Adrenal gland (tissue), 5 donors: ENCODE measurements at regions not wholly inside any gene's neighbourhood (a gene's known extent, or its start where the extent isn't known, plus 50 kb on each side); places are given as distances from the start of the nearest gene placed in this dataset.

ENCODE experiments used
- POLR2A ChIP-seq, 2 donors: fragments of 450-650 bp; IDR thresholded peaks; one replicate each; pipeline ENCODE4 v1.6.1; 2017; ENCODE audit warnings: antibody characterized with exemption in 2 of 2, mild to moderate bottlenecking in 2 of 2, moderate library complexity in 1 of 2
- TF ChIP-seq, protein P1 (sequence below), 6 experiments: fragments of 450-650 bp in 4 of 6; fragments of 200-600 bp in 2 of 6; sonication (generic) in 1 of 6; IDR thresholded peaks; 1 replicate in 5 of 6; 2 replicates in 1 of 6; pipeline versions ENCODE4 v1.5.1 to v1.8.0; 2016 to 2021; ENCODE audit warnings: antibody characterized with exemption in 6 of 6, mild to moderate bottlenecking in 2 of 6, moderate library complexity in 1 of 6
- donor health status: DM: no; HTN: no; CAD: no.

DNA sequence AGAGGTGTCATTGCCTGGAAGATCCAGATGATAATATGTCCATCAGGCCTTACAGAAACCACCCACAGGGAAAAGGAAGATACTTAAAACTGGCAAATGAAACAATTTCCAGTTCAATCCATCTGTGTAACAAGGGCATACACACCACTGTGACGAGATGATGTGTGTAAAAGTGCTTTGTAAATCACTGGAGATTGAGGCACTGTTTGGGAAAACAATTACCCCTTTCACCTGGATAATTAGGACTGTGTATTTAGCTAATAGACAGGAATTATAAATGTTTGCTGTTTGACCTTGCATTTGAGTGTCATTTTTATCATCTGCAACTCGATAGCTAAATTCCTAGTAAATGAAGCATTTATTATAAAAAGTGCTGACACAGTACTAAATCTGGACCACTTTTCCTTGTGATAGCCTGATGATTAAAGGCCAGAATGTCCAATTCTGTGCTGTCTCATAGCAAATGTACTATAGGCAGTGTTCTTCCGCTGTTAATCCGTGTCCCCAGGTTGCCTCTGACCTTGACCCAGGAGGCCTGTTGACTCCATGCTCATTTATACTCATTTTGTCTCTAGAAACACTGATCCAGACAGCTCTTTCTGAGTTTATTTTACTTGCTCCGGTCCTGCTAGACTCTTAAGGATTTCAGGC lies 105.8 kb downstream of the LACC1 start:
- TF ChIP-seq, protein P1, sequence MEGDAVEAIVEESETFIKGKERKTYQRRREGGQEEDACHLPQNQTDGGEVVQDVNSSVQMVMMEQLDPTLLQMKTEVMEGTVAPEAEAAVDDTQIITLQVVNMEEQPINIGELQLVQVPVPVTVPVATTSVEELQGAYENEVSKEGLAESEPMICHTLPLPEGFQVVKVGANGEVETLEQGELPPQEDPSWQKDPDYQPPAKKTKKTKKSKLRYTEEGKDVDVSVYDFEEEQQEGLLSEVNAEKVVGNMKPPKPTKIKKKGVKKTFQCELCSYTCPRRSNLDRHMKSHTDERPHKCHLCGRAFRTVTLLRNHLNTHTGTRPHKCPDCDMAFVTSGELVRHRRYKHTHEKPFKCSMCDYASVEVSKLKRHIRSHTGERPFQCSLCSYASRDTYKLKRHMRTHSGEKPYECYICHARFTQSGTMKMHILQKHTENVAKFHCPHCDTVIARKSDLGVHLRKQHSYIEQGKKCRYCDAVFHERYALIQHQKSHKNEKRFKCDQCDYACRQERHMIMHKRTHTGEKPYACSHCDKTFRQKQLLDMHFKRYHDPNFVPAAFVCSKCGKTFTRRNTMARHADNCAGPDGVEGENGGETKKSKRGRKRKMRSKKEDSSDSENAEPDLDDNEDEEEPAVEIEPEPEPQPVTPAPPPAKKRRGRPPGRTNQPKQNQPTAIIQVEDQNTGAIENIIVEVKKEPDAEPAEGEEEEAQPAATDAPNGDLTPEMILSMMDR (IDR thresholded peaks at IDR 0.05) = no peak
- no peak for TF ChIP-seq POLR2A (IDR thresholded peaks at IDR 0.05)
